ENCODE measurements at regions not wholly inside any gene's neighbourhood (a gene's known extent, or its start where the extent isn't known, plus 50 kb on each side); places are given as distances from the start of the nearest gene placed in this dataset.

- no peaks in the 10 kb centered on the region for H3K9me2 ChIP-seq (replicated peaks; ENCODE audit: low read depth, low read length)
- H3K4me2 ChIP-seq (ENCODE audit: low read depth, low read length, poor library complexity, severe bottlenecking), result no peak overlapping the region
- TF ChIP-seq EZH2phosphoT487 (IDR thresholded peaks at IDR 0.05; ENCODE audit: borderline replicate concordance) (no peak), CTCF (conservative IDR thresholded peaks at IDR 0.05; ENCODE audit: low read length) (no peak)
- H3K4me3 ChIP-seq (ENCODE audit: low read length, poor library complexity, severe bottlenecking), result no peak overlapping the region
- no peaks in the 10 kb centered on the region for H3K79me2 ChIP-seq (ENCODE audit: insufficient read depth, low read length)
- no peaks in the 10 kb centered on the region for H3K36me3 ChIP-seq (ENCODE audit: insufficient read depth, low read length)
- no peaks in the 10 kb centered on the region for H3K4me1 ChIP-seq (ENCODE audit: insufficient read depth, low read length, poor library complexity, severe bottlenecking)
- H3F3A ChIP-seq (ENCODE audit: low read depth), result no peaks in the 10 kb centered on the region
- H2AFZ ChIP-seq (ENCODE audit: low read length), result no peak overlapping the region
- H3K9me3 ChIP-seq (ENCODE audit: insufficient read depth, low read depth, low read length), result no peaks in the 10 kb centered on the region
- H4K20me1 ChIP-seq (ENCODE audit: insufficient read depth, low read length, poor library complexity, severe bottlenecking), result no peaks in the 10 kb centered on the region
- H3K9ac ChIP-seq (ENCODE audit: low read depth, low read length, poor library complexity, severe bottlenecking), result no peak overlapping the region
- H3K27me3 ChIP-seq (ENCODE audit: insufficient read depth, low read length, poor library complexity, severe bottlenecking), result no peaks in the 10 kb centered on the region
These were observed 238.6 kb upstream of the ANKRD55 start for GRCh38 chr5:56471707-56472106.

GRCh38 chr5:56470007-56470406, 236.9 kb upstream of the ANKRD55 start:
- TF ChIP-seq EZH2phosphoT487 (IDR thresholded peaks at IDR 0.05; ENCODE audit: borderline replicate concordance), result no peak
- TF ChIP-seq CTCF (conservative IDR thresholded peaks at IDR 0.05; ENCODE audit: low read length), result no peak
- H4K20me1 ChIP-seq (ENCODE audit: insufficient read depth, low read length, poor library complexity, severe bottlenecking), result no peaks in the 10 kb centered on the region
- H3K36me3 ChIP-seq (ENCODE audit: insufficient read depth, low read length), result no peaks in the 10 kb centered on the region
- no peaks in the 10 kb centered on the region for H3K9me2 ChIP-seq (replicated peaks; ENCODE audit: low read depth, low read length)
- H3K27me3 ChIP-seq (ENCODE audit: insufficient read depth, low read length, poor library complexity, severe bottlenecking), result no peaks in the 10 kb centered on the region
- no peaks in the 10 kb centered on the region for H3F3A ChIP-seq (ENCODE audit: low read depth)
- no peak overlapping the region for H2AFZ ChIP-seq (ENCODE audit: low read length)
- H3K4me1 ChIP-seq (ENCODE audit: insufficient read depth, low read length, poor library complexity, severe bottlenecking), result no peaks in the 10 kb centered on the region
- H3K9ac ChIP-seq (ENCODE audit: low read depth, low read length, poor library complexity, severe bottlenecking), result no peak overlapping the region
- H3K9me3 ChIP-seq (ENCODE audit: insufficient read depth, low read depth, low read length), result no peaks in the 10 kb centered on the region
- no peak overlapping the region for H3K4me3 ChIP-seq (ENCODE audit: low read length, poor library complexity, severe bottlenecking)
- no peaks in the 10 kb centered on the region for H3K79me2 ChIP-seq (ENCODE audit: insufficient read depth, low read length)
- H3K4me2 ChIP-seq (ENCODE audit: low read depth, low read length, poor library complexity, severe bottlenecking), result no peak overlapping the region

GRCh38 chr5:56468277-56468676, 235.1 kb upstream of the ANKRD55 start:
- no peaks in the 10 kb centered on the region for H3K9me2 ChIP-seq (replicated peaks; ENCODE audit: low read depth, low read length)
- H3K4me1 ChIP-seq (ENCODE audit: insufficient read depth, low read length, poor library complexity, severe bottlenecking), result no peaks in the 10 kb centered on the region

More at GRCh38 chr5:56468277-56468676, 235.1 kb upstream of the ANKRD55 start:
- no peak overlapping the region for H3K4me2 ChIP-seq (ENCODE audit: low read depth, low read length, poor library complexity, severe bottlenecking)
- H3K79me2 ChIP-seq (ENCODE audit: insufficient read depth, low read length), result no peaks in the 10 kb centered on the region
- H3K9me3 ChIP-seq (ENCODE audit: insufficient read depth, low read depth, low read length), result no peaks in the 10 kb centered on the region
- no peak overlapping the region for H3K4me3 ChIP-seq (ENCODE audit: low read length, poor library complexity, severe bottlenecking)
- H3K36me3 ChIP-seq (ENCODE audit: insufficient read depth, low read length), result no peaks in the 10 kb centered on the region
- H3K9ac ChIP-seq (ENCODE audit: low read depth, low read length, poor library complexity, severe bottlenecking), result no peak overlapping the region
- TF ChIP-seq CTCF (conservative IDR thresholded peaks at IDR 0.05; ENCODE audit: low read length) (no peak), EZH2phosphoT487 (IDR thresholded peaks at IDR 0.05; ENCODE audit: borderline replicate concordance) (no peak)
- H3F3A ChIP-seq (ENCODE audit: low read depth), result no peaks in the 10 kb centered on the region
- no peaks in the 10 kb centered on the region for H4K20me1 ChIP-seq (ENCODE audit: insufficient read depth, low read length, poor library complexity, severe bottlenecking)
- H2AFZ ChIP-seq (ENCODE audit: low read length), result no peak overlapping the region
- no peaks in the 10 kb centered on the region for H3K27me3 ChIP-seq (ENCODE audit: insufficient read depth, low read length, poor library complexity, severe bottlenecking)

All from Loucy (cell line).